Activated naive CD8-positive, alpha-beta T cell treated with anti-CD3 and anti-CD28 coated beads, Interleukin-2, amount 50 U/mL, for 16 hours (primary cell): ENCODE measurements at regions not wholly inside any gene's neighbourhood (a gene's known extent, or its start where the extent isn't known, plus 50 kb on each side); places are given as distances from the start of the nearest gene placed in this dataset.

ENCODE experiments used
- DNase-seq: peaks from one replicate; pipeline ENCODE4 v3.0.0-alpha.2; 2020; ENCODE audit warnings: low read depth, low spot score

GRCh38 chr3:194738254-194739093, 52.8 kb downstream of the FAM43A start:
- no peak for DNase-seq

GRCh38 chr3:194739498-194740284, 54.0 kb downstream of the FAM43A start:
- no peak for DNase-seq

DNA sequence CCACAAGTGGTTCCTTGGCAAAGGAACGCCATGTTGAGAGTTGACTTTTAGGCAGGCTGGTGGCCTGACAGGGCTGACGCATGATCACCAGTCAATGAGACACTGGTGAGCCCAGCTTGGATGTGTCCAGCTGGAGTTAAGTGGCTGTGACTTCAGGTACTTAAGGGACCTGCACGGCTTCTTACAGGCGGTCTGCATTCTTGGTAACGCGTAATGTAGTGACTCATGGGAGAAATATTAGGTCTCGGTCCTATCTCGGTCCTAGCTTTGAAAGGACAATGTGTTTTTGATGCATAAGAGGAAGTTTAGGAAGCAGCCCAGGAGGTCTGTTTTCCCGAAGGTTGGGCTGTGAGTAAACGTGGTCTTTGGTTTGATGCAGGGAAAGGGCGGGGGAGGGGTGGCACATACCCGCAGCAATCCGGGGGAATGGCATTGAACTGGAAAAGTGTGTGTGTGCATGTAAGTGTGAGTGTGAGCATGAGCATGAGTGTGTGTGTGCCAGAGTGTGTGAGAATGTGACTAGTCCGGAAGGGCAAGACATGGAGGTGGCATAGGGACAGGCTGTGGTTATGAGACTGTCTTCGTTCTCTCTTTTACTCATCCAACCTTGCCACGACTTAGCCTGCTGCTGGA, 55.3 kb downstream of the FAM43A start:
- no peak for DNase-seq

DNA sequence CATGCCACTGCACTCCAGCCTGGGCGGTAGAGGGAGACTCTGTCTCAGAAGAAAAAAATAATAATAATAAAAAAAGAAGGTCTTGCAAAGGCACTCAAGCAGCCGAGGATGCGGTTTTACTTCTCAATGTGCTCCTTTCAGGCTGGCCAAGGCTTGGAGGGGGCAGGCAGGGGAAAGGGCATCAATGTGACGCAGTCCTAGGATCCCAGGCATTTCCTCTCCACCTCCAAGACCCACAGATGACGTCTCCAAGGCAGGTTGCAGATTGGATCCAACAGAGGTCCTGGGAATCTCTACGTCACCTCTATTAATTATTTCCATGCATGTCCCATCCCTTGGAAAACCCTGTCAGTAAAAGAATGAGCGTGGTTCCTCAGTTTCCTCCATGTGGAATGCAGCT, 56.2 kb downstream of the FAM43A start:
- no peak for DNase-seq

- no peak for DNase-seq
Measured at GRCh38 chr3:194744826-194745225, 59.1 kb downstream of the FAM43A start.

- DNase-seq, result no peak
Measured at GRCh38 chr3:194745422-194746184, 59.9 kb downstream of the FAM43A start.

DNA sequence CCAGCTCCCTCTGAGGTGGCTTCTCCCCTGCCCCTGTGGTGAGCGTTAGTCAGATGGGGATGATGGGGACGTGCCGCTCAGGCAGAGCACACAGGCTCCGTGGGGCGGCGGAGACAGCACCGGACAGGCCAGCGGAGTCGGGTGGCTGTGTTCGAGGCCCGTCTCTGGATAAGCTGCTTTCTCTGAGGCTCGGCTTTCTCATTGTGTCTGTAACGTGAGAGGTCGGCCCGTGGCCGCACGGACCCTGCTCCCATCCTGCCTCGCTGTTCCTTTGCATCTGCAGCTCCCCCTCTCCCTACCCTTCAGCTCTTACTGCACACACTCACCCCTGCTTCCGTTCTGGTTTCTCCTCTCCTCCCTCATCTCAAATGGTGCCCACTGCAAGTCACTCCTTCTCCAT, 62.5 kb downstream of the FAM43A start:
- no peak for DNase-seq

DNA sequence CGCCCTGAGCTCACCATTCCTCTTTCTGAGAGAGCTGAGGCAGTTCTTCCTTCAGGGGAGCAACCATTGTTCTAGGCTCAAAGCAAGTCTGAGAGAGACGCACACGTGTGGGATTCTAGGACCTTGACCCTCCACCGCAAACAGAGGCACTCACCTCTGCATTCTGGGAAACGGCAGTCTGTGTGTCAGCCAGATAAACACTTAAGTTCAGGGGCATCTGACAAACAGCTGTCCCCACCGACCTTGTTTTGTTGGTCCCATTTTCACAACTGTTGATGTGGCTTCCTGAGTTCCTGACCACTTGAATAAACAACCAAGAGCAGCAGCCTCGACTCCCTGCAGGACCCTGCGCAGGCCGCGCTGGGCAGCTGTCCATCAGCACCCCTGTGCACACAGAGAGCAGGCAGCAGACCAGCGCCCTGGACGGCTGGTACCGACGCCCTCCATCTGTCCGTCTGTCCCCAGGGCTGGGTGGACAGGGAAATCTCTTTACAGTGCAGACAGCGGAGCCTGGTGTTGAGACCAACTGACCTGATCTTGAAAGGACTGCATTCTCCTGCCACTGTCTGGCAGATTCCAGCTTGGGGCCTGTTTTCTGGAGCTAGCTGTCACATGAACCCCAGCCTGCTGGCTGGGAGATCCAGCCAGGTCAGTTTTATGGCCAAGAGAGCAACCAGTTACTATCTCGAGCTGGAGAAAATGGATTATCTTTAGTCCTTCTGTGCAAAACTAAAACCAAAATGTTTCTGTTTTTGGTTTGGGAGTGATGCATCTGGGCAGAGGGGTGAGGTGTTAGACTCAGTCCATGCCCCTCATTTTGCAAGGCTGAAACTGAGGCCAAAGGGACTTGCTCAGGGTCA, 64.2 kb downstream of the FAM43A start:
- DNase-seq, result no peak

DNA sequence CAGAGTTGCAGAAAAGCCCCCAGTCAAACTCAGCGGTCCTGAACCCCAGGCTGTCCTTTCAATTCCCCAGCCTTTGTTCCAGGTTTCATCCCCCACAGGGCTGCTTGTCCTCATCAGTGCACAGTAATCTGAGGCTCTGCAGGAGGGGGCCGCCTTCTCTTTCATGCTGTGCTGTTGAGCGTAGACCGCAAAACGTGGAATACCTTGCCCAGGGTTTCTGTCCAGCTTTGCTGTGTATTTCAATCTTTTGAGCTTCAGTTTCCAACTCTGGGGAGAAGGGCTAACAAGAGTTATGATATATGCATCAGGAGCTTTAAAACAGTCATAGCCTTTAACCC, 64.8 kb downstream of the FAM43A start:
- no peak for DNase-seq

- DNase-seq, result no peak
Measured at GRCh38 chr3:194755671-194756459, 70.2 kb downstream of the FAM43A start.

GRCh38 chr3:194756460-194756779, 70.7 kb downstream of the FAM43A start:
- no peak for DNase-seq

- no peak for DNase-seq
Measured at GRCh38 chr3:194756791-194757325, 71.2 kb downstream of the FAM43A start.

DNA sequence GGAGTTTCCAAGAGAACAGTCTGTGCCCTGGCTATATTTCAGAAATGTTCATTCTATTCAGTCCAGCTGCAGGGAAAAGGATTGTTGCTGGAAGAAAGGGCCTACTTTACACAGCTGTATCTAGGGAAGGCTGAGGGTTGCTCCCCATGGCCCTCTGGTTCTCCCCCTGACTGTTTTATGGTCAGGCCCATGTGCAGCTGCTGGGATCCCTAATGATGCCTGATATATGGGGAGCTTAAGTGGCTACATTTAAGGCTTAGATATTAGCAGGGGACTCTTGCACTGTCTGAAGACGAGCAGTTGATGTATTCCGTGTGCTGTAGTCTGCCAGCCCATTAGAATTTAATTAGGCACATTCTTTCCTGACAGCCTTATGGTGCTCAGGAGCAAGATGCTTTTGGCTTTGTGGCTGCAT, 72.0 kb downstream of the FAM43A start:
- no peak for DNase-seq

- no peak for DNase-seq
Measured at GRCh38 chr3:194758716-194759115, 73.0 kb downstream of the FAM43A start.

DNA sequence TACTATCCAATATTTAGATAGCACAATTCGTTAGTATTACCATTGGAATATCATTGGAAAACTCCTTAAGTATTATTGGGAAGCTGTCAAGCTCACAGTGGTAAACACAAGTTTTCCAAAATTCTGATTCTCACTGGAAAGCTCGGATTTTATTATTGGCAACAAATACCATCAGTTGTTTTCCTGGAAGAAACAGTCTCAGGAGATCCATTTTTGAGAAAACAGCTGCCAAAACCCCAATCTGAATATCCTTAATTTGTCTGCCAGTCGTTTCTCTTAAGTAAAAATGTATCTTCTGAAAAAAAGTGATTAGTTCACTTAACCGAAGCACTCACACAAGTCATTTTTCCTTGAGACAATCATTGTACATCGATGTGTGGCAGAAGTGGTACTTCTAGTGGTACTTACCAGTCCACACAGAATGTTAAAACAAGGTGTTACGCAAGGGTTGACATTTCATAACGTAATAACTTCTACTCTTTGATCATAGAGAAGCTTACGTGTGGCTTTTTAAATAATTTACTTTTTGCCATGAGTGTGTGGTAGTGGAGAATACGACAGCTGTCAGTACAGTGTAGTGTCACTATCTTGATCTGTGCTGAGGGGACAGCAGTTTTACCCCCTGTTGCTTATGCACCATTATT, 74.9 kb downstream of the FAM43A start:
- DNase-seq, result no peak

DNA sequence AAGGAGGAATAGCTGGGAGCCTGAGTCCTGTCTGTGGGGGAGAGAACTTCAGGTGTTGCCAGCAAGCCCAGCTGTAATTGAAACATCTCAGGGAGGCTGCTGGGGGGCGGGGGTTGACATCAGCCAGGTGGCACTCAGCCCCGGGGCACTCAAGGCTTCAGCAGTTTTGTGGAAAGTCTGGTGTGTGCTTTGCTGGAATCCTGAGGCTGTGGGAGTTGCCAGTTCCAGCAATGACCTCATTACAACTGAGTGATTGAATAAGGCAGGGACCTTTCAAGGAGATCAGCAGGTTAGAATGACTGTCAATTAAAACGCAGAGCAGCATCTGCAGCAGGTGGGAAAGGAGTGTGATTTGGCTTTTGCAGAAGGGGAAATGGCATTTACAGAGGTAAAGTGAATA, 75.7 kb downstream of the FAM43A start:
- DNase-seq, result no peak

GRCh38 chr3:194766845-194767244, 81.2 kb downstream of the FAM43A start:
- DNase-seq, result no peak

DNA sequence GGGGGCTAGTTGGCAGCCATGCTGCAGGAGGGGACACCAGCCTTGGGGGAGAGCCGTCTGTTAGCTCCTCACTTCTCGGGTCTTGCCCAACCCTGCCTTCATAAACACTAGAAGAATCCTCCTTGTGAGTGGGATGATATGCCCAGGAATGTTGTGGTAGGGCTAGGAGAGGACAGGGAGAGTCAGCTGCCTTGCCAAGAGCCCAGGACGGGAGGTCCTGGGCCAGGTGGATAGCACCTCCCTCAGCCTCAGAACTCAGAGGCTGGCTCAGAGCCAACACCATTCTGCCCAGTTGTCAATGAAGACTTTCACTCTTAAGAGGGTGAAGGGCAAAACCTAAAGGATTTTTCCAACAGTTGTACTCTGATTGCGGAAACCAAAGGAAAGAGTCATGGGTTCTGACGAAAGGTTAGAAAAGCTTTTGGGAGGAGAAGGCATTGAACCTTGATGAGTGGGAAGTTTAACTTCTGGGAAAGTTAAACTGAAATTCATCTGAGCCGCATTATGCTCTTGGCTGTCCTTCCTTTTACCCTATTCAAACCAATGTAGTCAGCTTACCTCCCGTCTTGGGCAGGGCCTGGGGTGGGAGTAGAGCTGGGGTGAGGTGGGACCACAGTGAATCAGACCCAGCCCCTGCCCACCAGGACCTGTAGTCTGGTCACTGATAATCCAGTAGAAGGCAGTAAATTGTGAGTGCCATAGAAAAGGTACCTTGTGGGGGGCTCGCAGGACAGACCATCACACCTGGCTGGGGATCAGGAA, 81.9 kb downstream of the FAM43A start:
- DNase-seq, result no peak

- DNase-seq, result no peak
Measured at GRCh38 chr3:194768586-194768985, 82.9 kb downstream of the FAM43A start.
